Keratinocyte (primary cell): ENCODE measurements at regions not wholly inside any gene's neighbourhood (a gene's known extent, or its start where the extent isn't known, plus 50 kb on each side); places are given as distances from the start of the nearest gene placed in this dataset.

ENCODE experiments used
- EZH2 ChIP-seq: IDR thresholded peaks from one replicate; pipeline ENCODE4 v1.6.1; 2012; ENCODE audit warnings: inconsistent platforms, mild to moderate bottlenecking, low read length, moderate library complexity
- TF ChIP-seq, protein P1 (sequence below), 3 experiments: IDR thresholded peaks in 1 of 3; conservative IDR thresholded peaks in 1 of 3; optimal IDR thresholded peaks in 1 of 3; 2 replicates in 2 of 3; 3 replicates in 1 of 3; pipeline versions ENCODE3 to v1.5.1; 2011; ENCODE audit warnings: low read length in 3 of 3, mild to moderate bottlenecking in 3 of 3, moderate library complexity in 2 of 3, control low read depth in 1 of 3, inconsistent platforms in 1 of 3; ENCODE audit not compliant: insufficient read depth in 2 of 3; ENCODE audit errors: extremely low read depth in 1 of 3

DNA sequence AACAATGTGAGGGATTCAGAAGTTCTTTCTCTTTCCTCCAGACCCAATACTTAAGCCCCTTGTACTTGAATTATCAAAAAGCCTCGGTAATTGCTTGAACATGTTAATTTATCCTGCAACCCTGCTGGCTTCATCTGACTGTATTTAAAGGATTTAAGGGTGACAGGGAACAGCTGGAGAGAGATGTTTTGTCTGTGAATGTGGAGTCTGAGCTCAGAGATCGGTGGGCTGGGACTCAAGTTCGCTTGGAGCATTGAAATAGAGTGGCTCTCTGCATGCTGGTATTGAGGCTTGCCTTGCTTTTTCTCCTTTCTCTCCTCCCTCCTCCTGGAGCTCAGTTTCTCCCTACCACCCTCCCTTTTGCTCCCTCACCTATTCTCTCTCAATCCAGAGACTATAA lies 73.6 kb downstream of the BOD1L2 start:
- TF ChIP-seq, protein P1, sequence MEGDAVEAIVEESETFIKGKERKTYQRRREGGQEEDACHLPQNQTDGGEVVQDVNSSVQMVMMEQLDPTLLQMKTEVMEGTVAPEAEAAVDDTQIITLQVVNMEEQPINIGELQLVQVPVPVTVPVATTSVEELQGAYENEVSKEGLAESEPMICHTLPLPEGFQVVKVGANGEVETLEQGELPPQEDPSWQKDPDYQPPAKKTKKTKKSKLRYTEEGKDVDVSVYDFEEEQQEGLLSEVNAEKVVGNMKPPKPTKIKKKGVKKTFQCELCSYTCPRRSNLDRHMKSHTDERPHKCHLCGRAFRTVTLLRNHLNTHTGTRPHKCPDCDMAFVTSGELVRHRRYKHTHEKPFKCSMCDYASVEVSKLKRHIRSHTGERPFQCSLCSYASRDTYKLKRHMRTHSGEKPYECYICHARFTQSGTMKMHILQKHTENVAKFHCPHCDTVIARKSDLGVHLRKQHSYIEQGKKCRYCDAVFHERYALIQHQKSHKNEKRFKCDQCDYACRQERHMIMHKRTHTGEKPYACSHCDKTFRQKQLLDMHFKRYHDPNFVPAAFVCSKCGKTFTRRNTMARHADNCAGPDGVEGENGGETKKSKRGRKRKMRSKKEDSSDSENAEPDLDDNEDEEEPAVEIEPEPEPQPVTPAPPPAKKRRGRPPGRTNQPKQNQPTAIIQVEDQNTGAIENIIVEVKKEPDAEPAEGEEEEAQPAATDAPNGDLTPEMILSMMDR (optimal IDR thresholded peaks at IDR 0.05 in 1 of 3, IDR thresholded peaks at IDR 0.05 in 1 of 3, conservative IDR thresholded peaks at IDR 0.05 in 1 of 3; ENCODE audit: extremely low read depth in 1 of 3, insufficient read depth in 2 of 3, low read length in 3 of 3), result no peak
- no peak for TF ChIP-seq EZH2
